Stimulated activated CD8-positive, alpha-beta memory T cell treated with anti-CD3 and anti-CD28 coated beads, Interleukin-7, amount 100 ng/mL, for 4 hours (primary cell): ENCODE measurements at regions not wholly inside any gene's neighbourhood (a gene's known extent, or its start where the extent isn't known, plus 50 kb on each side); places are given as distances from the start of the nearest gene placed in this dataset.
A peak's percentile ranks its signal among the peaks of the same experiment; 100 is the strongest.
"Not testable (repeated sequence)": the region's sequence is repeated elsewhere in the genome, so short reads cannot be mapped to it uniquely, and the experiment has no call there.

ENCODE experiments used
- DNase-seq, 2 donors: peaks; one replicate each; pipeline ENCODE4 v3.0.0-alpha.2; 2020; ENCODE audit warnings: low read depth in 2 of 2

- no peak for DNase-seq
These were observed 106.7 kb upstream of the KDM7A start for GRCh38 chr7:140283472-140283871.

- DNase-seq, result no peak
These were observed 105.2 kb upstream of the KDM7A start for GRCh38 chr7:140281960-140282359.

- DNase-seq, result no peak
These were observed 104.5 kb upstream of the KDM7A start for GRCh38 chr7:140281255-140281654.

GRCh38 chr7:140276001-140276400, 99.2 kb upstream of the KDM7A start:
- no peak for DNase-seq

- no peak for DNase-seq
These were observed 98.5 kb upstream of the KDM7A start for GRCh38 chr7:140275069-140275965.

- no peak for DNase-seq
These were observed 96.6 kb upstream of the KDM7A start for GRCh38 chr7:140273417-140273816.

DNA sequence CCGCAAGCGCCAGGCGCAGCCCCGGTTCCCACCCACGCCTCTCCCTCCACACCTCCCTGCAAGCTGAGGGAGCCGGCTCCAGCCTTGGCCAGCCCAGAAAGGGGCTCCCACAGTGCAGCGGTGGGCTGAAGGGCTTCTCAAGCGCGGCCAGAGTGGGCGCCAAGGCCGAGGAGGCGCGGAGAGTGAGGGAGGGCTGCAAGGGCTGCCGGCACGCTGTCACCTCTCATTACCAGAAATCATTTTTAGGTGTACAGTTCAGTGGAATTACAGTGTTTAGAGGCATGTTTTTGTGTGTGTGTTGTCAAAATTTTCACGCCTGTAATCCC, 94.8 kb upstream of the KDM7A start:
- DNase-seq, result not testable (repeated sequence)

- DNase-seq, result no peak
These were observed 92.3 kb upstream of the KDM7A start for GRCh38 chr7:140269004-140269638.

DNA sequence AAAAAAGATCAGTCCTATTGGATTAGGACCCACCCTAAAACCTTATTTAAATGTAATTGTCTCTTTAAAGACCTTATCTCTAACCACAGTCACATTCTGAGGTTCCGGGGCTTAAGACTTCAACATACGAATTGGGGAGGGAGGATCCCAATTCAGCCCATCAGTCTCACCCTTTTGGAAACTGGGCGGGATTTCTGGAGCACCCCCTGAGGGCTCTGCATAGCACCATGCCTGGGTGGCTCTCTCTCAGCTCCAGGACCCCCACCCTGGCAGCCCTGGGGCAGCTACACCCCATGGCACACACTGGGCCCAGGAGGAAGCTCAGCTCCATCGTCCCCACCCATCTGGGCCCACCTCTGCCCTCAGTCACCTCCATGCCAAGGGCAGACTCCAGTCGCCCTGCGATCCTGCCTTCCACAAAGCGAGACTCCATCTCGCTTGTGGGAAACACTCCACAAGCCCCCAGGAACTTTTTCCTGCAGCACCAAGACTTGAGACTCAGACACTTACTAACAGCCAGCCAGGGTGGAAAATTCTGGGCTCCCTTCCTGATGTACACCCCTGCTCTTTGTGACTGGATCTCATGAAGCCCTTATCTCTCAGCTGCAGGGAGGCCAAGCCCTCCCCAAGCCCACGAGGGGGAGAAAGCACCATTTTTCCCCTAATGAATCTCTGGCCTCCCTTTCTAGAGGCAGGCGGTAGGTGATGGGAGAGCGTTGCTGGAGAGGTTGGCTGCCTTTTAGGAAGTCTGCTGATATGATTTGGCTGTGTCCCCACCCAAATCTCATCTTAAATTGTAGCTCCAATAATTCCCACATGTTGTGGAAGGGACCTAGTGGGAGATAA, 90.8 kb upstream of the KDM7A start:
- DNase-seq, result no peak

DNA sequence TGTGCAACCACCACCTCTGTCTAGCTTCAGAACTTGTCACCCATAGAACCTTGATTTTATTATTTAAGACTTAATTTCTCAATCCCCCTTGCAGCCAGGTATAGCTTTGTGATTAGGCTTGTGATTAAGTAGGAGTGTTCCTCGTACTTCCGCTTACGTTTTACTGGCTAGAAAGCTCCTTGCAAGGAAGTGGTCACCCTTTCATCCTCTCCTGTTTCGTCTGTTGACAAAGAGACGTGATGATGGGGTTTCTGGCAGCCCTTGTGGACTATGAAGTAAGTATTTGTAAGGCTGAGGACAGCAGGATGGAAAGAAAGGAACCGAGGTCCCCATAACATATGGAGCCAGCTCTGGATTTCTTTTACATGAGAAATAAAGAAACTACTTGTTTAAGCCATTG, 86.5 kb upstream of the KDM7A start:
- DNase-seq, result no peak

GRCh38 chr7:140262242-140262903, 85.6 kb upstream of the KDM7A start:
- DNase-seq, result peak in 1 of 2 donors; percentile 11

GRCh38 chr7:140261522-140261921, 84.7 kb upstream of the KDM7A start:
- DNase-seq, result no peak

- no peak for DNase-seq
These were observed 84.3 kb upstream of the KDM7A start for GRCh38 chr7:140261105-140261486.

GRCh38 chr7:140260352-140261104, 83.7 kb upstream of the KDM7A start:
- DNase-seq, result no peak

DNA sequence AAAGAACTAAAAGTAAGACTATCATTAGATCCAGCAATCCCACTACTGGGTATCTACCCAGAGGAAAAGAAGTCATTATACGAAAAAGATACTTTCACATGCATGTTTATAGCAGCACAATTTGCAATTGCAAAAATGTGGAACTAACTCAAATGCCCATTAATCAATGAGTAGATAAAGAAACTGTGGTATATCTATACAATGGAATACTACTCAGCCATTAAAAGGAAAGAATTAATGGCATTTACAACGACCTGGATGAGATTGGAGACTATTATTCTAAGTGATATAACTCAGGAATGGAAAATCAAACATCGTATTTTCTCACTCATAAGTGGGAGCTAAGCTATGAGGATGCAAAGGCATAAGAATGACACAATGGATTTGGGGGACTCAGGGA, 80.5 kb upstream of the KDM7A start:
- not testable (repeated sequence) for DNase-seq

- not testable (repeated sequence) for DNase-seq
These were observed 78.2 kb upstream of the KDM7A start for GRCh38 chr7:140254976-140255375.

GRCh38 chr7:140249036-140249806, 72.4 kb upstream of the KDM7A start:
- no peak for DNase-seq

- DNase-seq, result no peak
These were observed 70.8 kb upstream of the KDM7A start for GRCh38 chr7:140247559-140247958.

DNA sequence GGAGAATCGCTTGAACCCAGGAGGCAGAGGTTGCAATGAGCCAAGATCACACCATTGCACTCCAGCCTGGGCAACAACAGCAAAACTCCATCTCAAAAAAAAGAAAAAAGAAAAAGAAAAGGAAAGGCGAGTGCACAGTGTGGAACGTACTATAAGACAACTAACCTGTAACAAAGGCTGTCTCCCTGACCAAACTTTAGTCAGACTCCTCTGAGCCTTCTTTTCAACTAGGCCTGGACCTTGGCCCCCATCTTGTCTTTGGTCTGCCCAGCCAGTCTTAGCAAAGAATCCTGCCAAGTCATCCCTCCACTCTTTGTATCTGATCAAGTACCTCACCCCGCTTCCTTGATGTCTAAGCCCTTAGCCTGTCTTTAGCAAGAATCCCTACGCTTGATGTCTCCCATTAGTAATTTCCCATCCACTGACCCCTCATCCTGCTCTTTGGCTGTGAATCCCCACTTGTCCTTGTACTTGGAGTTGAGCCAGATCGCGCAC, 68.9 kb upstream of the KDM7A start:
- no peak for DNase-seq
